ENCODE measurements at regions not wholly inside any gene's neighbourhood (a gene's known extent, or its start where the extent isn't known, plus 50 kb on each side); places are given as distances from the start of the nearest gene placed in this dataset.

- Histone ChIP-seq H3K9ac (ENCODE audit: insufficient read length, low read depth) (no peak overlapping the region), H3K4me1 (ENCODE audit: insufficient read depth, insufficient read length) (no peaks in the 10 kb centered on the region), H3K9me3 (ENCODE audit: insufficient read depth, low read length) (no peaks in the 10 kb centered on the region), H3K36me3 (ENCODE audit: insufficient read depth, insufficient read length, low read length) (no peaks in the 10 kb centered on the region), H3K27me3 (ENCODE audit: insufficient read depth, insufficient read length) (no peaks in the 10 kb centered on the region), H3K4me3 (ENCODE audit: insufficient read length, low read depth) (no peak overlapping the region)
- no peak for TF ChIP-seq YY1 (IDR thresholded peaks at IDR 0.05; ENCODE audit: insufficient read depth, insufficient read length)
- TF ChIP-seq SUZ12 (IDR thresholded peaks at IDR 0.05; ENCODE audit: extremely low read depth, insufficient read depth, insufficient read length) = no peak
- TF ChIP-seq ZNF274 (IDR thresholded peaks at IDR 0.05; ENCODE audit: low read depth, low read length) = no peak
- DNase-seq (ENCODE audit: low read depth, low spot score) = no peak
These were observed 363.1 kb downstream of the LRIG3 start for GRCh38 chr12:58557171-58557570.

- Histone ChIP-seq H3K4me1 (ENCODE audit: insufficient read depth, insufficient read length) (no peaks in the 10 kb centered on the region), H3K4me3 (ENCODE audit: insufficient read length, low read depth) (no peak overlapping the region), H3K27me3 (ENCODE audit: insufficient read depth, insufficient read length) (no peaks in the 10 kb centered on the region), H3K36me3 (ENCODE audit: insufficient read depth, insufficient read length, low read length) (no peaks in the 10 kb centered on the region), H3K9ac (ENCODE audit: insufficient read length, low read depth) (no peak overlapping the region), H3K9me3 (ENCODE audit: insufficient read depth, low read length) (no peaks in the 10 kb centered on the region)
- TF ChIP-seq SUZ12 (IDR thresholded peaks at IDR 0.05; ENCODE audit: extremely low read depth, insufficient read depth, insufficient read length) = no peak
- no peak for TF ChIP-seq ZNF274 (IDR thresholded peaks at IDR 0.05; ENCODE audit: low read depth, low read length)
- TF ChIP-seq YY1 (IDR thresholded peaks at IDR 0.05; ENCODE audit: insufficient read depth, insufficient read length) = no peak
- no peak for DNase-seq (ENCODE audit: low read depth, low spot score)
These were observed 362.6 kb downstream of the LRIG3 start for GRCh38 chr12:58557661-58558060.

- no peak overlapping the region for H3K9ac ChIP-seq (ENCODE audit: insufficient read length, low read depth)
- no peaks in the 10 kb centered on the region for H3K36me3 ChIP-seq (ENCODE audit: insufficient read depth, insufficient read length, low read length)
- H3K9me3 ChIP-seq (ENCODE audit: insufficient read depth, low read length) = no peaks in the 10 kb centered on the region
- TF ChIP-seq ZNF274 (IDR thresholded peaks at IDR 0.05; ENCODE audit: low read depth, low read length) = no peak
- no peak for TF ChIP-seq SUZ12 (IDR thresholded peaks at IDR 0.05; ENCODE audit: extremely low read depth, insufficient read depth, insufficient read length)
- no peak for TF ChIP-seq YY1 (IDR thresholded peaks at IDR 0.05; ENCODE audit: insufficient read depth, insufficient read length)
- no peaks in the 10 kb centered on the region for H3K4me1 ChIP-seq (ENCODE audit: insufficient read depth, insufficient read length)
- no peaks in the 10 kb centered on the region for H3K27me3 ChIP-seq (ENCODE audit: insufficient read depth, insufficient read length)
- no peak for DNase-seq (ENCODE audit: low read depth, low spot score)
- no peak overlapping the region for H3K4me3 ChIP-seq (ENCODE audit: insufficient read length, low read depth)
These were observed 356.7 kb downstream of the LRIG3 start for GRCh38 chr12:58563621-58564020.

- no peaks in the 10 kb centered on the region for H3K27me3 ChIP-seq (ENCODE audit: insufficient read depth, insufficient read length)
- H3K9me3 ChIP-seq (ENCODE audit: insufficient read depth, low read length) = no peaks in the 10 kb centered on the region
- no peak overlapping the region for H3K9ac ChIP-seq (ENCODE audit: insufficient read length, low read depth)
- no peak for TF ChIP-seq SUZ12 (IDR thresholded peaks at IDR 0.05; ENCODE audit: extremely low read depth, insufficient read depth, insufficient read length)
- TF ChIP-seq YY1 (IDR thresholded peaks at IDR 0.05; ENCODE audit: insufficient read depth, insufficient read length) = no peak
- no peak for TF ChIP-seq ZNF274 (IDR thresholded peaks at IDR 0.05; ENCODE audit: low read depth, low read length)
- no peaks in the 10 kb centered on the region for H3K4me1 ChIP-seq (ENCODE audit: insufficient read depth, insufficient read length)
- no peaks in the 10 kb centered on the region for H3K36me3 ChIP-seq (ENCODE audit: insufficient read depth, insufficient read length, low read length)
- DNase-seq (ENCODE audit: low read depth, low spot score) = no peak
- no peak overlapping the region for H3K4me3 ChIP-seq (ENCODE audit: insufficient read length, low read depth)
These were observed 355.6 kb downstream of the LRIG3 start for GRCh38 chr12:58564721-58565120.

GRCh38 chr12:58566599-58566998 lies 353.7 kb downstream of the LRIG3 start:
- no peaks in the 10 kb centered on the region for H3K9me3 ChIP-seq (ENCODE audit: insufficient read depth, low read length)
- no peak for DNase-seq (ENCODE audit: low read depth, low spot score)
- no peaks in the 10 kb centered on the region for H3K4me1 ChIP-seq (ENCODE audit: insufficient read depth, insufficient read length)
- no peak overlapping the region for H3K4me3 ChIP-seq (ENCODE audit: insufficient read length, low read depth)
- no peak overlapping the region for H3K9ac ChIP-seq (ENCODE audit: insufficient read length, low read depth)
- TF ChIP-seq ZNF274 (IDR thresholded peaks at IDR 0.05; ENCODE audit: low read depth, low read length) = no peak
- TF ChIP-seq YY1 (IDR thresholded peaks at IDR 0.05; ENCODE audit: insufficient read depth, insufficient read length) = no peak
- TF ChIP-seq SUZ12 (IDR thresholded peaks at IDR 0.05; ENCODE audit: extremely low read depth, insufficient read depth, insufficient read length) = no peak
- H3K36me3 ChIP-seq (ENCODE audit: insufficient read depth, insufficient read length, low read length) = no peaks in the 10 kb centered on the region
- no peaks in the 10 kb centered on the region for H3K27me3 ChIP-seq (ENCODE audit: insufficient read depth, insufficient read length)

- H3K27me3 ChIP-seq (ENCODE audit: insufficient read depth, insufficient read length) = no peaks in the 10 kb centered on the region
- TF ChIP-seq ZNF274 (IDR thresholded peaks at IDR 0.05; ENCODE audit: low read depth, low read length) (no peak), YY1 (IDR thresholded peaks at IDR 0.05; ENCODE audit: insufficient read depth, insufficient read length) (no peak), SUZ12 (IDR thresholded peaks at IDR 0.05; ENCODE audit: extremely low read depth, insufficient read depth, insufficient read length) (no peak)
- no peak overlapping the region for H3K4me3 ChIP-seq (ENCODE audit: insufficient read length, low read depth)
- H3K4me1 ChIP-seq (ENCODE audit: insufficient read depth, insufficient read length) = no peaks in the 10 kb centered on the region
- DNase-seq (ENCODE audit: low read depth, low spot score) = no peak
- H3K9me3 ChIP-seq (ENCODE audit: insufficient read depth, low read length) = no peaks in the 10 kb centered on the region
- no peak overlapping the region for H3K9ac ChIP-seq (ENCODE audit: insufficient read length, low read depth)
- no peaks in the 10 kb centered on the region for H3K36me3 ChIP-seq (ENCODE audit: insufficient read depth, insufficient read length, low read length)
These were observed 353.1 kb downstream of the LRIG3 start for GRCh38 chr12:58567189-58567588.

- DNase-seq (ENCODE audit: low read depth, low spot score) = no peak
- Histone ChIP-seq H3K9me3 (ENCODE audit: insufficient read depth, low read length) (no peaks in the 10 kb centered on the region), H3K4me3 (ENCODE audit: insufficient read length, low read depth) (no peak overlapping the region), H3K36me3 (ENCODE audit: insufficient read depth, insufficient read length, low read length) (no peaks in the 10 kb centered on the region), H3K4me1 (ENCODE audit: insufficient read depth, insufficient read length) (no peaks in the 10 kb centered on the region), H3K9ac (ENCODE audit: insufficient read length, low read depth) (no peak overlapping the region), H3K27me3 (ENCODE audit: insufficient read depth, insufficient read length) (no peaks in the 10 kb centered on the region)
- TF ChIP-seq SUZ12 (IDR thresholded peaks at IDR 0.05; ENCODE audit: extremely low read depth, insufficient read depth, insufficient read length) (no peak), ZNF274 (IDR thresholded peaks at IDR 0.05; ENCODE audit: low read depth, low read length) (no peak), YY1 (IDR thresholded peaks at IDR 0.05; ENCODE audit: insufficient read depth, insufficient read length) (no peak)
These were observed 349.9 kb downstream of the LRIG3 start for GRCh38 chr12:58570411-58570810.

GRCh38 chr12:58575256-58575655 lies 345.0 kb downstream of the LRIG3 start:
- H3K36me3 ChIP-seq (ENCODE audit: insufficient read depth, insufficient read length, low read length) = no peaks in the 10 kb centered on the region
- H3K9me3 ChIP-seq (ENCODE audit: insufficient read depth, low read length) = no peaks in the 10 kb centered on the region
- H3K4me1 ChIP-seq (ENCODE audit: insufficient read depth, insufficient read length) = no peaks in the 10 kb centered on the region
- H3K27me3 ChIP-seq (ENCODE audit: insufficient read depth, insufficient read length) = no peaks in the 10 kb centered on the region
- DNase-seq (ENCODE audit: low read depth, low spot score) = no peak
- no peak overlapping the region for H3K4me3 ChIP-seq (ENCODE audit: insufficient read length, low read depth)
- no peak for TF ChIP-seq ZNF274 (IDR thresholded peaks at IDR 0.05; ENCODE audit: low read depth, low read length)
- no peak for TF ChIP-seq YY1 (IDR thresholded peaks at IDR 0.05; ENCODE audit: insufficient read depth, insufficient read length)
- TF ChIP-seq SUZ12 (IDR thresholded peaks at IDR 0.05; ENCODE audit: extremely low read depth, insufficient read depth, insufficient read length) = no peak
- H3K9ac ChIP-seq (ENCODE audit: insufficient read length, low read depth) = no peak overlapping the region
